ENCODE measurements at regions not wholly inside any gene's neighbourhood (a gene's known extent, or its start where the extent isn't known, plus 50 kb on each side); places are given as distances from the start of the nearest gene placed in this dataset.

- DNase-seq (ENCODE audit: low spot score), result no peak
Observed at GRCh38 chr2:107622741-107623310, 203.9 kb upstream of the RGPD4 start.

DNA sequence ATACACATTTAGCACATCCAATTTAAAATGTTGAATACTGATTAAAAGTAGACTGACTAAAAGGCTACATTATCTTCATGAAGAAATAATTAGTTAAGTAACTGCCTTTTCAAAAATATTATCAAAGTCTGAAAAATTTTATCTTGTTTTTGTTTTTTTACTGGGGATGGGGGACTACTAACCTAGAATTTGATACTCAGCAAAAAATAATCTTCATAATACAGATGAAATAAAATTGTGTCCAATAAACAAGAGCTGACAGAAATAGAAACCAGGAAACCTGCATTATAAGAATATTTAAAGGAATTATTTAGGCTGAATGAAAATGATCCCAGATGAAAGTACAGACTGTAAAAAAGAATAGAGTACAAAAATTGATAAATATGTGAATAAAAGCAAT, 200.7 kb upstream of the RGPD4 start:
- DNase-seq (ENCODE audit: low spot score), result no peak

- no peak for DNase-seq (ENCODE audit: low spot score)
Observed at GRCh38 chr2:107627164-107627563, 199.5 kb upstream of the RGPD4 start.

GRCh38 chr2:107627926-107628325, 198.8 kb upstream of the RGPD4 start:
- no peak for DNase-seq (ENCODE audit: low spot score)

GRCh38 chr2:107633580-107634147, 193.0 kb upstream of the RGPD4 start:
- no peak for DNase-seq (ENCODE audit: low spot score)

- no peak for DNase-seq (ENCODE audit: low spot score)
Observed at GRCh38 chr2:107634172-107634571, 192.5 kb upstream of the RGPD4 start.

GRCh38 chr2:107635883-107636282, 190.8 kb upstream of the RGPD4 start:
- no peak for DNase-seq (ENCODE audit: low spot score)

- no peak for DNase-seq (ENCODE audit: low spot score)
Observed at GRCh38 chr2:107645586-107645985, 181.1 kb upstream of the RGPD4 start.

GRCh38 chr2:107648781-107649404, 177.8 kb upstream of the RGPD4 start:
- DNase-seq (ENCODE audit: low spot score), result no peak

- no peak for DNase-seq (ENCODE audit: low spot score)
Observed at GRCh38 chr2:107657049-107657448, 169.6 kb upstream of the RGPD4 start.

DNA sequence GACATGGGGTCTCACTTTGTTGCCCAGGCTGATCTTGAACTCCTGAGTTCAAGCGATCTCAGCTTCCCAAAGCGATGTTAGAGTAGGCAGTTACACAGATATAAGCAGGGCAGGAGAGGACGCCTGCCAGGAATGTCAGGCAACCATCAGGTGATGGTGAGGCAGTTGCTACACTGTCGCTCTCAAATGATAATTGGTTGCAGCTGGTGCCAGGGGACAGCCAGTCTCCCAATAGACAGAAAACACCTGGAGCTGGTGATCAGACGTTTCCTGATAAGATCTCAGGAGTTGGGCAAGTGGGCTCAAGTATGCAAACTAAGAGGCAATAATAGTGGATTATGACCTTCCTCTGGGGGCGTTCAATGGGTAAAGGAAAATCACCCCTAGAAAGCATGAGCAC, 163.1 kb upstream of the RGPD4 start:
- DNase-seq (ENCODE audit: low spot score), result no peak

- peak; percentile 33 for DNase-seq (ENCODE audit: low spot score)
Observed at GRCh38 chr2:107669335-107669734, 157.4 kb upstream of the RGPD4 start.

DNA sequence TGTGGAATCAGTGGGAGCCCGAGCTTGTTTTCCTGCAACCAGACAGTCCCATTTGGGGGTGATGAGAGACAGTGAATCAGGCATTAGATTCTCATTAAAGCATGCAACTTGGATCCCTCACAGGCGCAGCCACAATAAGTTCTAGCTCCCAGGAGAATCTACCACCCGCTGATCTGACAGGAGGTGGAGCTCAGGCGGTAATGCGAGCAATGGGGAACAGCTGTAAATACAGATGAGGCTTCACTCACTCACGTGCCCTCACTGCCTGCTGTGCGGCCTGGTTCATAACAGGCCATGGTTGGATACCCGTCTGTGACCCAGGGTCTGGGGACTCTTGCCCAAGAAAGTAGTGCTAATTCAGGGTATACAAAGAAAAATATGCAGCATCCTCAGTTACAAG, 144.8 kb upstream of the RGPD4 start:
- DNase-seq (ENCODE audit: low spot score), result no peak

- no peak for DNase-seq (ENCODE audit: low spot score)
Observed at GRCh38 chr2:107684421-107684820, 142.3 kb upstream of the RGPD4 start.

DNA sequence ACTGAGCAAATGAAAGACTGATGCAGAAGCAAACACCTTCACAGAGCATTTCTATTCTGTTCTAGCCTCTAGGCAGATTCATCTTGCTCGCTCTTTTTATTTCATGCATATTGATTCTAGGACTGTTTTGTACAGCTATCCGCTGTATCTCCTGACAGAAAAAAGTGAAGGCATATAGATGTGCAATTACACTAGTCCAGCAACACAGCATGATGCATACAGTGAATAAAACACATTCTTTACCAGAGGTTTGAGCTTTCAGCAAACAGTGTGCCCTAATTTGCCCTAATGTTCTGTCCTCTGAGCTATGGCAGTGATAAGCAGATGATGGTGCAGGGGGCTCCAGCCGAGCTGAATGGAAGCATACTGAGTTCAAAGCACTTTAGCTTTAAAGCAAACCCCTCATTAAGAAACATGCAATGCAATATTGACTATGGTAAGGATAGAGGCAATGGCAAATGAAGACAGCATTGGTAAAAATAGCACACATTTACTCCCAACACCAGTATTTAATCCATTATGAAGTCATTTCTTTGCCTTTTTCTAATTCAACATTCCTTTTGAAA, 141.2 kb upstream of the RGPD4 start:
- DNase-seq (ENCODE audit: low spot score), result no peak

GRCh38 chr2:107687073-107687472, 139.6 kb upstream of the RGPD4 start:
- DNase-seq (ENCODE audit: low spot score), result no peak

GRCh38 chr2:107688135-107688534, 138.6 kb upstream of the RGPD4 start:
- no peak for DNase-seq (ENCODE audit: low spot score)

- DNase-seq (ENCODE audit: low spot score), result no peak
Observed at GRCh38 chr2:107693604-107694003, 133.1 kb upstream of the RGPD4 start.

- no peak for DNase-seq (ENCODE audit: low spot score)
Observed at GRCh38 chr2:107694667-107695066, 132.0 kb upstream of the RGPD4 start.

GRCh38 chr2:107697385-107697784, 129.3 kb upstream of the RGPD4 start:
- no peak for DNase-seq (ENCODE audit: low spot score)

DNA sequence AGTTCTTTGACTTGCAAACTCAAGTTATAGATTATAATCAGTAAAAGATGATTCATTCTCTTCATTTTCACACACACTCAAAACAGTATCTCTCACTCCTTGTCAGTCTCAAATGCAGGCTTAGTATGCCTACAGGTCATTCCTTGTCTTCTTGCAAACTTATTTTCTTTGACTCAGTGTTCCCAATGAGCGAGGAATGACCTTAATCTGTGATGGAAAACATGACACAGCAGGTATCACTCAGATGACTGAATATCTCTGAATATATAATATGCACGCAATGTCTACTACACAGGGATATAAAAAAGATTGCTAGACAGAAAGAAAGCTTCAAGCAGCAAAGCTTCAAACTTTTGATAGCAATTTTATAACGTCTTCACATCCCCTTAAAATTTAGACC, 127.8 kb upstream of the RGPD4 start:
- DNase-seq (ENCODE audit: low spot score), result no peak

- DNase-seq (ENCODE audit: low spot score), result no peak
Observed at GRCh38 chr2:107700073-107700472, 126.6 kb upstream of the RGPD4 start.

- DNase-seq (ENCODE audit: low spot score), result no peak
Observed at GRCh38 chr2:107711941-107712340, 114.8 kb upstream of the RGPD4 start.

Measured in umbilical cord (tissue), 1 donor.